GM23338 (cell line): ENCODE measurements at regions not wholly inside any gene's neighbourhood (a gene's known extent, or its start where the extent isn't known, plus 50 kb on each side); places are given as distances from the start of the nearest gene placed in this dataset.

Experiments used
- ATAC-seq: fragments of 200-7000 bp; cut with Tn5 transposase; 3 replicates; pipeline ENCODE4 v1.9.1; 2020
- DNase-seq: peaks from one replicate; pipeline ENCODE4 v3.0.0-alpha.2; 2015; ENCODE audit warnings: low spot score
- H2AFZ ChIP-seq: fragments of 200-600 bp; sonication (generic); 2 replicates; pipeline ENCODE4 v1.8.0; 2016; ENCODE audit warnings: antibody characterized with exemption, mild to moderate bottlenecking, moderate library complexity
- H3F3A ChIP-seq: fragments of 200-600 bp; sonication (generic); replicated peaks from 2 replicates; pipeline ENCODE4 v1.8.0; 2017; ENCODE audit warnings: antibody characterized with exemption, mixed run types, low read depth
- H3K27ac ChIP-seq: fragments of 200-600 bp; sonication (generic); 2 replicates; pipeline ENCODE4 v1.6.1; 2016; ENCODE audit warnings: low read depth
- H3K27me3 ChIP-seq: fragments of 200-600 bp; sonication (generic); 2 replicates; pipeline ENCODE4 v1.8.0; 2016; ENCODE audit warnings: mild to moderate bottlenecking, mixed run types, moderate library complexity; ENCODE audit not compliant: insufficient read depth
- H3K36me3 ChIP-seq: fragments of 200-600 bp; sonication (generic); 2 replicates; pipeline ENCODE4 v1.8.0; 2016; ENCODE audit warnings: mild to moderate bottlenecking; ENCODE audit not compliant: insufficient read depth
- H3K4me1 ChIP-seq: fragments of 200-600 bp; sonication (generic); 2 replicates; pipeline ENCODE4 v1.8.0; 2016; ENCODE audit warnings: mild to moderate bottlenecking, moderate library complexity; ENCODE audit not compliant: insufficient read depth
- H3K4me2 ChIP-seq: fragments of 200-600 bp; sonication (generic); 2 replicates; pipeline ENCODE4 v1.7.1; 2017; ENCODE audit warnings: mixed run types
- H3K4me3 ChIP-seq: fragments of 200-600 bp; sonication (generic); 2 replicates; pipeline ENCODE4 v1.6.1; 2016; ENCODE audit warnings: mixed run types
- H3K79me2 ChIP-seq: fragments of 200-600 bp; sonication (generic); replicated peaks from 2 replicates; pipeline ENCODE4 v1.8.0; 2017; ENCODE audit warnings: mild to moderate bottlenecking; ENCODE audit not compliant: insufficient read depth
- H3K9me2 ChIP-seq: fragments of 200-600 bp; sonication (generic); 2 replicates; pipeline ENCODE4 v1.8.0; 2017; ENCODE audit not compliant: insufficient read depth
- H4K20me1 ChIP-seq: fragments of 200-600 bp; sonication (generic); replicated peaks from 2 replicates; pipeline ENCODE4 v1.8.0; 2017; ENCODE audit warnings: mild to moderate bottlenecking; ENCODE audit not compliant: insufficient read depth
- H3K27ac Mint-ChIP-seq: 2 replicates; pipeline ENCODE4 v1.8.0; 2020; ENCODE audit warnings: inconsistent platforms, mild to moderate bottlenecking, moderate library complexity, mixed read lengths
- H3K27me3 Mint-ChIP-seq: 3 replicates; pipeline ENCODE4 v1.8.0; 2022; ENCODE audit warnings: low read depth, mild to moderate bottlenecking, moderate library complexity, mixed read lengths, inconsistent platforms; ENCODE audit not compliant: insufficient read depth, poor library complexity
- H3K36me3 Mint-ChIP-seq: 3 replicates; pipeline ENCODE4 v1.8.0; 2021; ENCODE audit warnings: low read depth, mild to moderate bottlenecking, inconsistent platforms, moderate library complexity, mixed read lengths
- H3K4me1 Mint-ChIP-seq: 3 replicates; pipeline ENCODE4 v1.8.0; 2020; ENCODE audit warnings: mild to moderate bottlenecking, inconsistent platforms, mixed read lengths
- H3K4me3 Mint-ChIP-seq: 3 replicates; pipeline ENCODE4 v1.8.0; 2021; ENCODE audit warnings: moderate library complexity, mild to moderate bottlenecking, inconsistent platforms, mixed read lengths
- H3K9me3 Mint-ChIP-seq: 3 replicates; pipeline ENCODE4 v1.8.0; 2020; ENCODE audit warnings: moderate library complexity, mild to moderate bottlenecking, inconsistent platforms, mixed read lengths
- CREB1 ChIP-seq: fragments of 250-450 bp; sonication (Bioruptor Pico); IDR thresholded peaks from 2 replicates; pipeline ENCODE4 v1.5.0; 2020; ENCODE audit warnings: low read depth, mild to moderate bottlenecking, moderate library complexity
- POLR2AphosphoS5 ChIP-seq: IDR thresholded peaks from 2 replicates; pipeline ENCODE4 v1.6.1; 2016; ENCODE audit warnings: antibody characterized with exemption, low read depth
- STAT1 ChIP-seq: IDR thresholded peaks from one replicate; pipeline ENCODE4 v1.6.1; 2016; ENCODE audit warnings: antibody characterized with exemption; ENCODE audit not compliant: unreplicated experiment
- ZNF331 ChIP-seq: fragments of 250-450 bp; sonication (Bioruptor Pico); IDR thresholded peaks from 2 replicates; pipeline ENCODE4 v1.5.0; 2020; ENCODE audit warnings: low read depth, mild to moderate bottlenecking, moderate library complexity
- ZNF462 ChIP-seq: fragments of 250-450 bp; sonication (Bioruptor Pico); IDR thresholded peaks from 2 replicates; pipeline ENCODE4 v1.5.0; 2020; ENCODE audit warnings: mild to moderate bottlenecking, moderate library complexity
- TF ChIP-seq, protein P1 (sequence below), 2 experiments: fragments of 200-600 bp in 1 of 2; sonication (generic) in 1 of 2; conservative IDR thresholded peaks; 2 replicates each; pipeline versions ENCODE4 v1.5.1 to v1.6.1; 2016 to 2017; ENCODE audit warnings: antibody characterized with exemption in 2 of 2, low read depth in 2 of 2, mild to moderate bottlenecking in 2 of 2, moderate library complexity in 1 of 2
- TF ChIP-seq, protein P2 (sequence below): IDR thresholded peaks from 2 replicates; pipeline ENCODE4 v1.6.1; 2016; ENCODE audit warnings: antibody characterized with exemption

- TF ChIP-seq, protein P1, sequence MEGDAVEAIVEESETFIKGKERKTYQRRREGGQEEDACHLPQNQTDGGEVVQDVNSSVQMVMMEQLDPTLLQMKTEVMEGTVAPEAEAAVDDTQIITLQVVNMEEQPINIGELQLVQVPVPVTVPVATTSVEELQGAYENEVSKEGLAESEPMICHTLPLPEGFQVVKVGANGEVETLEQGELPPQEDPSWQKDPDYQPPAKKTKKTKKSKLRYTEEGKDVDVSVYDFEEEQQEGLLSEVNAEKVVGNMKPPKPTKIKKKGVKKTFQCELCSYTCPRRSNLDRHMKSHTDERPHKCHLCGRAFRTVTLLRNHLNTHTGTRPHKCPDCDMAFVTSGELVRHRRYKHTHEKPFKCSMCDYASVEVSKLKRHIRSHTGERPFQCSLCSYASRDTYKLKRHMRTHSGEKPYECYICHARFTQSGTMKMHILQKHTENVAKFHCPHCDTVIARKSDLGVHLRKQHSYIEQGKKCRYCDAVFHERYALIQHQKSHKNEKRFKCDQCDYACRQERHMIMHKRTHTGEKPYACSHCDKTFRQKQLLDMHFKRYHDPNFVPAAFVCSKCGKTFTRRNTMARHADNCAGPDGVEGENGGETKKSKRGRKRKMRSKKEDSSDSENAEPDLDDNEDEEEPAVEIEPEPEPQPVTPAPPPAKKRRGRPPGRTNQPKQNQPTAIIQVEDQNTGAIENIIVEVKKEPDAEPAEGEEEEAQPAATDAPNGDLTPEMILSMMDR (conservative IDR thresholded peaks at IDR 0.05; ENCODE audit: low read depth in 2 of 2): no peak
- no peak for TF ChIP-seq ZNF462 (CRISPR knock-in tag)
These were observed 97.4 kb upstream of the IFNGR1 start (continued) for GRCh38 chr6:137316626-137317025.

DNA sequence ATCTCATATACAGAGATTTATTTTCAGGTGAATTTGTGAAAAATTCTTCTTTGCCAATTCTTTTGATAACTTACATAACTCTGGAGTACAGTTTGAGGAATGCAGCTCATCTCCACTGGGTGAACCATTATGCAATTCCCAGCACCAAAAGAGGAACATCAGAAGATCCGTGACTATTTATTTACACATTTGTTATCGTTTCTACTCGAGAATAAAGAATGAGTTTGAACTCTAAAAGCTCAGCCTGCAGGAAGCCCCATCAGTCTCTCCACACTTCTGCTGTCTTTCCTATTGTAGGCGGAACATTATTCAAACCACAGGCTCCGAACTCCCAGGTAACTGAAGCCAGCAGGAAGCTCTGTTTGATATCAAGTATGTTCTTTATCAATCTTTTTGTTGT, 95.9 kb upstream of the IFNGR1 start:
- no peaks in the 10 kb centered on the region for H3K36me3 Mint-ChIP-seq
- no peaks in the 10 kb centered on the region for H3F3A ChIP-seq
- ATAC-seq (peak; percentile 78), DNase-seq (peak; percentile 17)
- H2AFZ ChIP-seq: no peak overlapping the region
- H3K79me2 ChIP-seq: no peaks in the 10 kb centered on the region
- H3K36me3 ChIP-seq: no peaks in the 10 kb centered on the region
- peaks cover 9% of the 10 kb centered on the region for H3K4me1 Mint-ChIP-seq
- H4K20me1 ChIP-seq: no peaks in the 10 kb centered on the region
- no peak overlapping the region for H3K27ac Mint-ChIP-seq
- H3K4me3 Mint-ChIP-seq: no peak overlapping the region
- peaks cover 5% of the 10 kb centered on the region for H3K4me1 ChIP-seq
- H3K27me3 ChIP-seq: no peaks in the 10 kb centered on the region
- no peak overlapping the region for H3K4me2 ChIP-seq
- no peaks in the 10 kb centered on the region for H3K27me3 Mint-ChIP-seq
- no peaks in the 10 kb centered on the region for H3K9me2 ChIP-seq
- no peak overlapping the region for H3K27ac ChIP-seq
- H3K4me3 ChIP-seq: no peak overlapping the region
- no peaks in the 10 kb centered on the region for H3K9me3 Mint-ChIP-seq
- TF ChIP-seq STAT1: no peak
- TF ChIP-seq ZNF331 (CRISPR knock-in tag): no peak
- TF ChIP-seq ZNF462 (CRISPR knock-in tag): no peak
- TF ChIP-seq, protein P2, sequence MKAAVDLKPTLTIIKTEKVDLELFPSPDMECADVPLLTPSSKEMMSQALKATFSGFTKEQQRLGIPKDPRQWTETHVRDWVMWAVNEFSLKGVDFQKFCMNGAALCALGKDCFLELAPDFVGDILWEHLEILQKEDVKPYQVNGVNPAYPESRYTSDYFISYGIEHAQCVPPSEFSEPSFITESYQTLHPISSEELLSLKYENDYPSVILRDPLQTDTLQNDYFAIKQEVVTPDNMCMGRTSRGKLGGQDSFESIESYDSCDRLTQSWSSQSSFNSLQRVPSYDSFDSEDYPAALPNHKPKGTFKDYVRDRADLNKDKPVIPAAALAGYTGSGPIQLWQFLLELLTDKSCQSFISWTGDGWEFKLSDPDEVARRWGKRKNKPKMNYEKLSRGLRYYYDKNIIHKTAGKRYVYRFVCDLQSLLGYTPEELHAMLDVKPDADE: no peak
- no peak for TF ChIP-seq CREB1 (CRISPR knock-in tag)
- no peak for TF ChIP-seq POLR2AphosphoS5
